Memory B cell (primary cell): ENCODE measurements at regions not wholly inside any gene's neighbourhood (a gene's known extent, or its start where the extent isn't known, plus 50 kb on each side); places are given as distances from the start of the nearest gene placed in this dataset.

Source experiments
- ATAC-seq: fragments of 150-1000 bp; cut with Tn5 transposase; 2 replicates; pipeline ENCODE4 v1.10.0; 2021; ENCODE audit warnings: low read depth, mild to moderate bottlenecking, moderate library complexity
- DNase-seq, 2 donors: peaks; one replicate each; pipeline ENCODE4 v3.0.0; 2022; ENCODE audit warnings: low spot score in 2 of 2
- H3K27ac Mint-ChIP-seq: one replicate; pipeline ENCODE4 v1.8.0; 2022; ENCODE audit warnings: mild to moderate bottlenecking, moderate library complexity, mixed read lengths
- H3K27me3 Mint-ChIP-seq: one replicate; pipeline ENCODE4 v1.8.0; 2022; ENCODE audit warnings: mixed read lengths
- H3K36me3 Mint-ChIP-seq: one replicate; pipeline ENCODE4 v1.8.0; 2022; ENCODE audit warnings: mild to moderate bottlenecking, mixed read lengths
- H3K4me1 Mint-ChIP-seq: one replicate; pipeline ENCODE4 v1.8.0; 2022; ENCODE audit warnings: mixed read lengths
- H3K4me3 Mint-ChIP-seq: one replicate; pipeline ENCODE4 v1.8.0; 2022; ENCODE audit warnings: mild to moderate bottlenecking, moderate library complexity, mixed read lengths
- H3K9me3 Mint-ChIP-seq: one replicate; pipeline ENCODE4 v1.8.0; 2022; ENCODE audit warnings: mixed read lengths

GRCh38 chr4:35506161-35506560 lies 738.2 kb downstream of the ARAP2 start:
- no peaks in the 10 kb centered on the region for H3K36me3 Mint-ChIP-seq
- ATAC-seq (no peak), DNase-seq (no peak)

GRCh38 chr4:35511851-35512250 lies 732.5 kb downstream of the ARAP2 start:
- Mint-ChIP-seq H3K27ac (no peak overlapping the region), H3K4me1 (no peaks in the 10 kb centered on the region), H3K9me3 (no peaks in the 10 kb centered on the region), H3K4me3 (no peak overlapping the region), H3K27me3 (no peaks in the 10 kb centered on the region), H3K36me3 (no peaks in the 10 kb centered on the region)
- ATAC-seq, result no peak
- DNase-seq, result no peak

More at GRCh38 chr4:35506161-35506560, 738.2 kb downstream of the ARAP2 start:
- no peaks in the 10 kb centered on the region for H3K27me3 Mint-ChIP-seq
- peaks cover 4% of the 10 kb centered on the region for H3K9me3 Mint-ChIP-seq
- H3K4me1 Mint-ChIP-seq, result no peaks in the 10 kb centered on the region
- no peak overlapping the region for H3K27ac Mint-ChIP-seq
- H3K4me3 Mint-ChIP-seq, result no peak overlapping the region

GRCh38 chr4:35516102-35516501 lies 728.2 kb downstream of the ARAP2 start:
- ATAC-seq, result no peak
- Mint-ChIP-seq H3K4me1 (no peaks in the 10 kb centered on the region), H3K4me3 (no peak overlapping the region), H3K9me3 (peaks cover 1% of the 10 kb centered on the region), H3K27ac (no peak overlapping the region), H3K27me3 (no peaks in the 10 kb centered on the region), H3K36me3 (no peaks in the 10 kb centered on the region)
- no peak for DNase-seq

- H3K4me3 Mint-ChIP-seq, result no peak overlapping the region
- H3K27ac Mint-ChIP-seq, result no peak overlapping the region
- H3K36me3 Mint-ChIP-seq, result no peaks in the 10 kb centered on the region
- peaks cover 3% of the 10 kb centered on the region for H3K9me3 Mint-ChIP-seq
- H3K27me3 Mint-ChIP-seq, result no peaks in the 10 kb centered on the region
- no peak for ATAC-seq
- H3K4me1 Mint-ChIP-seq, result no peaks in the 10 kb centered on the region
- DNase-seq, result no peak
Observed at GRCh38 chr4:35520059-35520458, 724.3 kb downstream of the ARAP2 start.

- no peaks in the 10 kb centered on the region for H3K36me3 Mint-ChIP-seq
- DNase-seq (no peak), ATAC-seq (no peak)
- no peaks in the 10 kb centered on the region for H3K27me3 Mint-ChIP-seq
- H3K27ac Mint-ChIP-seq, result no peak overlapping the region
- no peaks in the 10 kb centered on the region for H3K4me1 Mint-ChIP-seq
- no peak overlapping the region for H3K4me3 Mint-ChIP-seq
- peaks cover 4% of the 10 kb centered on the region for H3K9me3 Mint-ChIP-seq
Observed at GRCh38 chr4:35521682-35522081, 722.6 kb downstream of the ARAP2 start.

- DNase-seq (no peak), ATAC-seq (no peak)
- H3K27me3 Mint-ChIP-seq, result no peaks in the 10 kb centered on the region
- peaks cover 4% of the 10 kb centered on the region for H3K9me3 Mint-ChIP-seq
- H3K36me3 Mint-ChIP-seq, result no peaks in the 10 kb centered on the region
- no peaks in the 10 kb centered on the region for H3K4me1 Mint-ChIP-seq
- H3K27ac Mint-ChIP-seq, result no peak overlapping the region
- no peak overlapping the region for H3K4me3 Mint-ChIP-seq
Observed at GRCh38 chr4:35525192-35525978, 718.9 kb downstream of the ARAP2 start.

GRCh38 chr4:35526456-35526855 lies 717.9 kb downstream of the ARAP2 start:
- Mint-ChIP-seq H3K27ac (no peak overlapping the region), H3K27me3 (no peaks in the 10 kb centered on the region), H3K9me3 (peaks cover 3% of the 10 kb centered on the region), H3K36me3 (no peaks in the 10 kb centered on the region), H3K4me3 (no peak overlapping the region), H3K4me1 (no peaks in the 10 kb centered on the region)
- no peak for DNase-seq
- no peak for ATAC-seq

- no peak overlapping the region for H3K27ac Mint-ChIP-seq
- no peaks in the 10 kb centered on the region for H3K4me1 Mint-ChIP-seq
- H3K36me3 Mint-ChIP-seq, result no peaks in the 10 kb centered on the region
- H3K4me3 Mint-ChIP-seq, result no peak overlapping the region
- no peaks in the 10 kb centered on the region for H3K9me3 Mint-ChIP-seq
- DNase-seq, result no peak
- no peaks in the 10 kb centered on the region for H3K27me3 Mint-ChIP-seq
- ATAC-seq, result no peak
Observed at GRCh38 chr4:35534962-35535361, 709.4 kb downstream of the ARAP2 start.

GRCh38 chr4:35538807-35539206 lies 705.5 kb downstream of the ARAP2 start:
- Mint-ChIP-seq H3K9me3 (no peaks in the 10 kb centered on the region), H3K36me3 (no peaks in the 10 kb centered on the region), H3K4me3 (no peak overlapping the region), H3K27ac (no peak overlapping the region), H3K4me1 (no peaks in the 10 kb centered on the region), H3K27me3 (no peaks in the 10 kb centered on the region)
- DNase-seq (no peak), ATAC-seq (no peak)

- H3K27ac Mint-ChIP-seq, result no peak overlapping the region
- ATAC-seq (no peak), DNase-seq (no peak)
- no peaks in the 10 kb centered on the region for H3K27me3 Mint-ChIP-seq
- H3K9me3 Mint-ChIP-seq, result no peaks in the 10 kb centered on the region
- no peaks in the 10 kb centered on the region for H3K36me3 Mint-ChIP-seq
- no peak overlapping the region for H3K4me3 Mint-ChIP-seq
- no peaks in the 10 kb centered on the region for H3K4me1 Mint-ChIP-seq
Observed at GRCh38 chr4:35539404-35540055, 704.8 kb downstream of the ARAP2 start.

GRCh38 chr4:35541146-35541887 lies 703.0 kb downstream of the ARAP2 start:
- H3K4me3 Mint-ChIP-seq, result no peak overlapping the region
- no peaks in the 10 kb centered on the region for H3K36me3 Mint-ChIP-seq
- no peaks in the 10 kb centered on the region for H3K9me3 Mint-ChIP-seq
- H3K27me3 Mint-ChIP-seq, result no peaks in the 10 kb centered on the region
- ATAC-seq, result no peak
- H3K27ac Mint-ChIP-seq, result no peak overlapping the region
- H3K4me1 Mint-ChIP-seq, result no peaks in the 10 kb centered on the region
- no peak for DNase-seq

GRCh38 chr4:35541888-35542213 lies 702.5 kb downstream of the ARAP2 start:
- Mint-ChIP-seq H3K9me3 (no peaks in the 10 kb centered on the region), H3K27me3 (no peaks in the 10 kb centered on the region), H3K4me1 (no peaks in the 10 kb centered on the region), H3K36me3 (no peaks in the 10 kb centered on the region), H3K4me3 (no peak overlapping the region), H3K27ac (no peak overlapping the region)
- DNase-seq (no peak), ATAC-seq (no peak)

- Mint-ChIP-seq H3K36me3 (no peaks in the 10 kb centered on the region), H3K9me3 (peaks cover 2% of the 10 kb centered on the region), H3K27me3 (no peaks in the 10 kb centered on the region), H3K4me3 (no peak overlapping the region), H3K4me1 (no peaks in the 10 kb centered on the region), H3K27ac (no peak overlapping the region)
- no peak for ATAC-seq
- no peak for DNase-seq
Observed at GRCh38 chr4:35548921-35549320, 695.4 kb downstream of the ARAP2 start.

- Mint-ChIP-seq H3K4me1 (no peaks in the 10 kb centered on the region), H3K4me3 (no peak overlapping the region), H3K36me3 (no peaks in the 10 kb centered on the region), H3K27ac (no peak overlapping the region), H3K9me3 (peaks cover 3% of the 10 kb centered on the region), H3K27me3 (no peaks in the 10 kb centered on the region)
- DNase-seq (no peak), ATAC-seq (no peak)
Observed at GRCh38 chr4:35556387-35556786, 687.9 kb downstream of the ARAP2 start.
